ENCODE measurements at regions not wholly inside any gene's neighbourhood (a gene's known extent, or its start where the extent isn't known, plus 50 kb on each side); places are given as distances from the start of the nearest gene placed in this dataset.

DNA sequence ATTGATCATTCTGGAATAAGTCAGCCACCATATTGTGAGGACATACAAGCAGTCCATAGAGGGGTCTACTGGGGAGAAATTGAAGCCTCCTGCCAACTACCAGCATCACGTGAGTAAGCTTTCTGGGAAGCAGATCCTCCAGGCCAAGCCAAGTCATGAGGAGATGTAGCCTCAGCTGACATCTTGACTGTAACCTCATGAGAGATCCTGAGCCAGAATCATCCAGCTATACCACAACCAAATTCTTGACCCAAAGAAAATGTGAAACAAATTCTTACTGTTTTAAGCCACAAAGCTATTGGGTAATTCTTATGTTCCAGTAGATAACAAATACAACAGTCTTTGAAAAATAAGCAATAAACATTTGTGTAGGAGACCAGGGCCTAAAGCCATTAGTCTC lies 479.4 kb upstream of the DCN start:
- TF ChIP-seq, protein P1, sequence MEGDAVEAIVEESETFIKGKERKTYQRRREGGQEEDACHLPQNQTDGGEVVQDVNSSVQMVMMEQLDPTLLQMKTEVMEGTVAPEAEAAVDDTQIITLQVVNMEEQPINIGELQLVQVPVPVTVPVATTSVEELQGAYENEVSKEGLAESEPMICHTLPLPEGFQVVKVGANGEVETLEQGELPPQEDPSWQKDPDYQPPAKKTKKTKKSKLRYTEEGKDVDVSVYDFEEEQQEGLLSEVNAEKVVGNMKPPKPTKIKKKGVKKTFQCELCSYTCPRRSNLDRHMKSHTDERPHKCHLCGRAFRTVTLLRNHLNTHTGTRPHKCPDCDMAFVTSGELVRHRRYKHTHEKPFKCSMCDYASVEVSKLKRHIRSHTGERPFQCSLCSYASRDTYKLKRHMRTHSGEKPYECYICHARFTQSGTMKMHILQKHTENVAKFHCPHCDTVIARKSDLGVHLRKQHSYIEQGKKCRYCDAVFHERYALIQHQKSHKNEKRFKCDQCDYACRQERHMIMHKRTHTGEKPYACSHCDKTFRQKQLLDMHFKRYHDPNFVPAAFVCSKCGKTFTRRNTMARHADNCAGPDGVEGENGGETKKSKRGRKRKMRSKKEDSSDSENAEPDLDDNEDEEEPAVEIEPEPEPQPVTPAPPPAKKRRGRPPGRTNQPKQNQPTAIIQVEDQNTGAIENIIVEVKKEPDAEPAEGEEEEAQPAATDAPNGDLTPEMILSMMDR (IDR thresholded peaks at IDR 0.05) = no peak
- no peak for TF ChIP-seq POLR2A (IDR thresholded peaks at IDR 0.05)

Measured in right lobe of liver (tissue), 4 donors.